Thyroid gland (tissue), 4 donors: ENCODE measurements at regions not wholly inside any gene's neighbourhood (a gene's known extent, or its start where the extent isn't known, plus 50 kb on each side); places are given as distances from the start of the nearest gene placed in this dataset.

Experiments
- CTCF ChIP-seq, 6 experiments: fragments of 200-600 bp in 3 of 6; fragments of 450-650 bp in 3 of 6; sonication (generic) in 3 of 6; IDR thresholded peaks; one replicate each; pipeline ENCODE4 v1.5.1; 2016 to 2019; ENCODE audit warnings: antibody characterized with exemption in 6 of 6, mild to moderate bottlenecking in 2 of 6, inconsistent platforms in 1 of 6, moderate library complexity in 1 of 6
- POLR2A ChIP-seq, 2 donors: fragments of 450-650 bp; IDR thresholded peaks; one replicate each; pipeline ENCODE4 v1.6.1; 2017; ENCODE audit warnings: antibody characterized with exemption in 2 of 2, mild to moderate bottlenecking in 2 of 2, moderate library complexity in 1 of 2

- TF ChIP-seq CTCF (IDR thresholded peaks at IDR 0.05) = no peak
- no peak for TF ChIP-seq POLR2A (IDR thresholded peaks at IDR 0.05)
These were observed 179.8 kb upstream of the GALNT2 start for GRCh38 chr1:229887043-229887822.
